HCT116 (cell line): ENCODE measurements at regions not wholly inside any gene's neighbourhood (a gene's known extent, or its start where the extent isn't known, plus 50 kb on each side); places are given as distances from the start of the nearest gene placed in this dataset.

Source experiments
- EZH2 ChIP-seq: fragments of 200-600 bp; sonication (generic); IDR thresholded peaks from 2 replicates; pipeline ENCODE4 v1.6.1; 2017; ENCODE audit warnings: antibody characterized with exemption, mixed run types
- EZH2phosphoT487 ChIP-seq: fragments of 200-600 bp; IDR thresholded peaks from 2 replicates; pipeline ENCODE4 v1.6.1; 2018; ENCODE audit warnings: antibody characterized with exemption, borderline replicate concordance
- POLR2A ChIP-seq: IDR thresholded peaks from 2 replicates; pipeline ENCODE4 v1.7.0; 2011; ENCODE audit warnings: borderline replicate concordance; ENCODE audit not compliant: insufficient read depth, insufficient read length; ENCODE audit errors: extremely low read depth
- POLR2AphosphoS5 ChIP-seq: IDR thresholded peaks from 2 replicates; pipeline ENCODE4 v1.6.1; 2011; ENCODE audit warnings: mild to moderate bottlenecking, low read depth, low read length, moderate library complexity
- TCF7L2 ChIP-seq: IDR thresholded peaks from 2 replicates; pipeline ENCODE4 v1.7.0; 2011; ENCODE audit warnings: borderline replicate concordance, inconsistent platforms; ENCODE audit not compliant: insufficient read depth, insufficient read length; ENCODE audit errors: extremely low read depth
- YY1 ChIP-seq: IDR thresholded peaks from 2 replicates; pipeline ENCODE4 v1.6.1; 2011; ENCODE audit warnings: low read length, low read depth, moderate library complexity, mild to moderate bottlenecking; ENCODE audit not compliant: insufficient replicate concordance; ENCODE audit errors: extremely low read depth
- TF ChIP-seq, protein P1 (sequence below), 3 experiments: fragments of 200-600 bp in 1 of 3; sonication (generic) in 1 of 3; IDR thresholded peaks in 2 of 3; conservative IDR thresholded peaks in 1 of 3; 2 replicates each; pipeline ENCODE4 v1.5.1; 2012 to 2017; ENCODE audit warnings: low read depth in 2 of 3, low read length in 2 of 3, antibody characterized with exemption in 1 of 3, borderline replicate concordance in 1 of 3, control low read depth in 1 of 3, mild to moderate bottlenecking in 1 of 3, mixed read lengths in 1 of 3, mixed run types in 1 of 3, moderate library complexity in 1 of 3; ENCODE audit not compliant: insufficient read depth in 1 of 3
- TF ChIP-seq, protein P2 (sequence below): IDR thresholded peaks from 2 replicates; pipeline ENCODE4 v1.6.1; 2012; ENCODE audit warnings: low read depth
- TF ChIP-seq, protein P3 (sequence below): IDR thresholded peaks from 2 replicates; pipeline ENCODE4 v1.6.1; 2012
- TF ChIP-seq, protein P4 (sequence below): IDR thresholded peaks from 2 replicates; pipeline ENCODE4 v1.6.1; 2011; ENCODE audit warnings: mild to moderate bottlenecking, low read length, moderate library complexity; ENCODE audit not compliant: insufficient replicate concordance; ENCODE audit errors: extremely low read depth

DNA sequence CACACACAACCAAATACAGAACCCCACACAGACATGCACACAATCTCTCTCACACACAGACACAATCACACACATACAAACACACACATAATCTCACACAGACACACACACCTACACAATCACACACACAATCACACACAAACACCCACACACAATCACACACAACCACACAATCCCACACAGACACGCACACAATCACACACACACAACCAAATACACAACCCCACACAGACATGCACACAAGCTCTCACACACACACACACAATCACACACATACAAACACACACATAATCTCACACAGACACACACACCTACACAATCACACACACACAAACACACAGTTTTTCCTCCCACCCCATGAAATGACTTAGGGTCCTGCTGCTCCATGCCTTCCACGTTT, 160.4 kb upstream of the PFKP start:
- TF ChIP-seq EZH2phosphoT487 (no peak), POLR2A (no peak), POLR2AphosphoS5 (no peak), TCF7L2 (no peak), EZH2 (no peak), YY1 (no peak)
- TF ChIP-seq, protein P1, sequence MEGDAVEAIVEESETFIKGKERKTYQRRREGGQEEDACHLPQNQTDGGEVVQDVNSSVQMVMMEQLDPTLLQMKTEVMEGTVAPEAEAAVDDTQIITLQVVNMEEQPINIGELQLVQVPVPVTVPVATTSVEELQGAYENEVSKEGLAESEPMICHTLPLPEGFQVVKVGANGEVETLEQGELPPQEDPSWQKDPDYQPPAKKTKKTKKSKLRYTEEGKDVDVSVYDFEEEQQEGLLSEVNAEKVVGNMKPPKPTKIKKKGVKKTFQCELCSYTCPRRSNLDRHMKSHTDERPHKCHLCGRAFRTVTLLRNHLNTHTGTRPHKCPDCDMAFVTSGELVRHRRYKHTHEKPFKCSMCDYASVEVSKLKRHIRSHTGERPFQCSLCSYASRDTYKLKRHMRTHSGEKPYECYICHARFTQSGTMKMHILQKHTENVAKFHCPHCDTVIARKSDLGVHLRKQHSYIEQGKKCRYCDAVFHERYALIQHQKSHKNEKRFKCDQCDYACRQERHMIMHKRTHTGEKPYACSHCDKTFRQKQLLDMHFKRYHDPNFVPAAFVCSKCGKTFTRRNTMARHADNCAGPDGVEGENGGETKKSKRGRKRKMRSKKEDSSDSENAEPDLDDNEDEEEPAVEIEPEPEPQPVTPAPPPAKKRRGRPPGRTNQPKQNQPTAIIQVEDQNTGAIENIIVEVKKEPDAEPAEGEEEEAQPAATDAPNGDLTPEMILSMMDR (IDR thresholded peaks at IDR 0.05 in 2 of 3, conservative IDR thresholded peaks at IDR 0.05 in 1 of 3; ENCODE audit: borderline replicate concordance in 1 of 3, insufficient read depth in 1 of 3, low read depth in 2 of 3, low read length in 2 of 3), result no peak
- TF ChIP-seq, protein P2, sequence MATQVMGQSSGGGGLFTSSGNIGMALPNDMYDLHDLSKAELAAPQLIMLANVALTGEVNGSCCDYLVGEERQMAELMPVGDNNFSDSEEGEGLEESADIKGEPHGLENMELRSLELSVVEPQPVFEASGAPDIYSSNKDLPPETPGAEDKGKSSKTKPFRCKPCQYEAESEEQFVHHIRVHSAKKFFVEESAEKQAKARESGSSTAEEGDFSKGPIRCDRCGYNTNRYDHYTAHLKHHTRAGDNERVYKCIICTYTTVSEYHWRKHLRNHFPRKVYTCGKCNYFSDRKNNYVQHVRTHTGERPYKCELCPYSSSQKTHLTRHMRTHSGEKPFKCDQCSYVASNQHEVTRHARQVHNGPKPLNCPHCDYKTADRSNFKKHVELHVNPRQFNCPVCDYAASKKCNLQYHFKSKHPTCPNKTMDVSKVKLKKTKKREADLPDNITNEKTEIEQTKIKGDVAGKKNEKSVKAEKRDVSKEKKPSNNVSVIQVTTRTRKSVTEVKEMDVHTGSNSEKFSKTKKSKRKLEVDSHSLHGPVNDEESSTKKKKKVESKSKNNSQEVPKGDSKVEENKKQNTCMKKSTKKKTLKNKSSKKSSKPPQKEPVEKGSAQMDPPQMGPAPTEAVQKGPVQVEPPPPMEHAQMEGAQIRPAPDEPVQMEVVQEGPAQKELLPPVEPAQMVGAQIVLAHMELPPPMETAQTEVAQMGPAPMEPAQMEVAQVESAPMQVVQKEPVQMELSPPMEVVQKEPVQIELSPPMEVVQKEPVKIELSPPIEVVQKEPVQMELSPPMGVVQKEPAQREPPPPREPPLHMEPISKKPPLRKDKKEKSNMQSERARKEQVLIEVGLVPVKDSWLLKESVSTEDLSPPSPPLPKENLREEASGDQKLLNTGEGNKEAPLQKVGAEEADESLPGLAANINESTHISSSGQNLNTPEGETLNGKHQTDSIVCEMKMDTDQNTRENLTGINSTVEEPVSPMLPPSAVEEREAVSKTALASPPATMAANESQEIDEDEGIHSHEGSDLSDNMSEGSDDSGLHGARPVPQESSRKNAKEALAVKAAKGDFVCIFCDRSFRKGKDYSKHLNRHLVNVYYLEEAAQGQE, result no peak
- TF ChIP-seq, protein P3, sequence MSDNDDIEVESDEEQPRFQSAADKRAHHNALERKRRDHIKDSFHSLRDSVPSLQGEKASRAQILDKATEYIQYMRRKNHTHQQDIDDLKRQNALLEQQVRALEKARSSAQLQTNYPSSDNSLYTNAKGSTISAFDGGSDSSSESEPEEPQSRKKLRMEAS, result no peak
- TF ChIP-seq, protein P4, sequence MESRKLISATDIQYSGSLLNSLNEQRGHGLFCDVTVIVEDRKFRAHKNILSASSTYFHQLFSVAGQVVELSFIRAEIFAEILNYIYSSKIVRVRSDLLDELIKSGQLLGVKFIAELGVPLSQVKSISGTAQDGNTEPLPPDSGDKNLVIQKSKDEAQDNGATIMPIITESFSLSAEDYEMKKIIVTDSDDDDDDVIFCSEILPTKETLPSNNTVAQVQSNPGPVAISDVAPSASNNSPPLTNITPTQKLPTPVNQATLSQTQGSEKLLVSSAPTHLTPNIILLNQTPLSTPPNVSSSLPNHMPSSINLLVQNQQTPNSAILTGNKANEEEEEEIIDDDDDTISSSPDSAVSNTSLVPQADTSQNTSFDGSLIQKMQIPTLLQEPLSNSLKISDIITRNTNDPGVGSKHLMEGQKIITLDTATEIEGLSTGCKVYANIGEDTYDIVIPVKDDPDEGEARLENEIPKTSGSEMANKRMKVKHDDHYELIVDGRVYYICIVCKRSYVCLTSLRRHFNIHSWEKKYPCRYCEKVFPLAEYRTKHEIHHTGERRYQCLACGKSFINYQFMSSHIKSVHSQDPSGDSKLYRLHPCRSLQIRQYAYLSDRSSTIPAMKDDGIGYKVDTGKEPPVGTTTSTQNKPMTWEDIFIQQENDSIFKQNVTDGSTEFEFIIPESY, result no peak
